ENCODE measurements at regions not wholly inside any gene's neighbourhood (a gene's known extent, or its start where the extent isn't known, plus 50 kb on each side); places are given as distances from the start of the nearest gene placed in this dataset.
"Not testable (repeated sequence)": the region's sequence is repeated elsewhere in the genome, so short reads cannot be mapped to it uniquely, and the experiment has no call there.

DNA sequence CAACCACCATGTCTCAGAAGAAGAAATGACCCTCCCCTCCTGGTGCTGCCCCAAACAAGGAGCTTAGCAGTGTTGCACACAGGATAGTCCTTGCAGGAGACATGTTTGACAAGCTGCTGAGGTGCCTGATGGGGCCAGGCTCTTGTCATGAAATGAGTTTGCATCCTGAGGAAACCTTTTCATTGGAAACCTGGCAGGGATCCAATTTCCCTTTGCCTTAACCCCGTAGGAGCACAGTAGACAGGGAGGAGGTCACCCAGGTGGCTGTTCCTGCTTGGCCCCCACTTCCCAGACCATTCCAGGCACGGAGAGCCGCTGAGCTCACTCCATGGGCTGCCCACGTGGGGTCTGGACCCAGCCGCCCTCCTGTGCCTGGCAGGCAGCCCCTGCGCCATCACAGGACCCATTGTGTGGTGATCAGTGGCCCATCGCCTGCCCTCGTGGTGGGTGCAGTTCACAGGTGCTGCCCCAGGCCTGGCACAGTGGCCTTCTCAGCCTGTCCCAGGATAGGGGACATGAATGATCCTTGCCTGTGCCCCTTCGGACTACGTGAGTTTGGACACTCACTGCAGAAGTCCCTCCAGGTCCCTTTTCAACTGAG, 247.4 kb downstream of the CCDC74A start:
- H3K9ac ChIP-seq (ENCODE audit: control insufficient read depth, extremely low read depth, insufficient read depth, low read length); H3K9me3 ChIP-seq (ENCODE audit: control insufficient read depth, low read depth, low read length); H3K36me3 ChIP-seq (ENCODE audit: control insufficient read depth in 2 of 2, extremely low read depth in 1 of 2, insufficient read depth in 2 of 2, low read length in 2 of 2); H2AFZ ChIP-seq (ENCODE audit: control insufficient read depth, low read length); H4K20me1 ChIP-seq (ENCODE audit: control insufficient read depth, extremely low read depth, insufficient read depth, low read length); FAIRE-seq; H3K4me1 ChIP-seq (ENCODE audit: control insufficient read depth, extremely low read depth, insufficient read depth, low read length); H3K27ac ChIP-seq (ENCODE audit: control insufficient read depth, insufficient read depth, low read length); H3K4me3 ChIP-seq (ENCODE audit: control insufficient read depth in 2 of 3, extremely low read depth in 1 of 3, insufficient read depth in 2 of 3, low read depth in 1 of 3, low read length in 3 of 3); DNase-seq (ENCODE audit: low read depth, low spot score); dilution Hi-C loops (cut with MboI; ENCODE audit: extremely low pct_ligation_motif_present, low sequenced_read_pairs); H3K4me2 ChIP-seq (ENCODE audit: control insufficient read depth, extremely low read depth, insufficient read depth, low read depth, low read length); H3K79me2 ChIP-seq (ENCODE audit: control insufficient read depth, insufficient read depth, low read length); H3K27me3 ChIP-seq (ENCODE audit: control insufficient read depth, extremely low read depth, insufficient read depth, low read length); H3K9me1 ChIP-seq (ENCODE audit: control insufficient read depth, extremely low read depth, insufficient read depth, low read length): not testable (repeated sequence)

DNA sequence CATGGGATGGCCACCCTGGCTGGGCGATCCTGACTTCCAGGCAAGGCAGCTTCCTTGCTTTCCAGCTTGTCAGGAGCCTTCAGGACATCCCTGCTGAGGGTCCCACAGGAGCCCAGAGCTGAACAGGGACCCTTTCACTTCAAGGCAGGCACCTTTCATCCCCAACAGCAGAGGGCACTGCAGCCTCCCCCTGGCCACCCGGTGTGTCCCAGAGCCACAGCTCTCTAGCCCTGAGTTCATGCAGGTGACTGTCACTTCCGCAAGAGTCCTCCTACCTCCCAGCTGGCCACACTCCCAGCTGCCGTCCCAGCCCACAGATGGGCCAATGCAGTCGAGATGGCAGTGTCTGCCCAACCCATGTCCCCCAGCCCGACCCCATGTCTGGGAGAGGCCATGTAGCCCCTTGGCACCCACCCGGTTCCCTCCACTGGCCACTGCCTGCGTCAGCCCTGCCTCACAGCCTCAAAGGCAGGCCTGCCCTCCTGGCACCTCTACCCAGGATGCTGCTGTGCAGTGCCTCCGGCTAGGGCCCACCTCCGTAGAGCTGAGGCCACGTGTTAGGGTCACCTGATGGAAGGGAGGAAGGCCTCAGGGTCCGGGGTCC, 248.3 kb downstream of the CCDC74A start:
- H3K4me2 ChIP-seq (ENCODE audit: control insufficient read depth, extremely low read depth, insufficient read depth, low read depth, low read length); H3K9ac ChIP-seq (ENCODE audit: control insufficient read depth, extremely low read depth, insufficient read depth, low read length); FAIRE-seq; dilution Hi-C loops (cut with MboI; ENCODE audit: extremely low pct_ligation_motif_present, low sequenced_read_pairs); H3K9me1 ChIP-seq (ENCODE audit: control insufficient read depth, extremely low read depth, insufficient read depth, low read length); H4K20me1 ChIP-seq (ENCODE audit: control insufficient read depth, extremely low read depth, insufficient read depth, low read length); DNase-seq (ENCODE audit: low read depth, low spot score); H3K27ac ChIP-seq (ENCODE audit: control insufficient read depth, insufficient read depth, low read length); H3K4me1 ChIP-seq (ENCODE audit: control insufficient read depth, extremely low read depth, insufficient read depth, low read length); H3K79me2 ChIP-seq (ENCODE audit: control insufficient read depth, insufficient read depth, low read length); H3K27me3 ChIP-seq (ENCODE audit: control insufficient read depth, extremely low read depth, insufficient read depth, low read length); H3K9me3 ChIP-seq (ENCODE audit: control insufficient read depth, low read depth, low read length); H3K36me3 ChIP-seq (ENCODE audit: control insufficient read depth in 2 of 2, extremely low read depth in 1 of 2, insufficient read depth in 2 of 2, low read length in 2 of 2); H3K4me3 ChIP-seq (ENCODE audit: control insufficient read depth in 2 of 3, extremely low read depth in 1 of 3, insufficient read depth in 2 of 3, low read depth in 1 of 3, low read length in 3 of 3); H2AFZ ChIP-seq (ENCODE audit: control insufficient read depth, low read length): not testable (repeated sequence)

- H3K4me3 ChIP-seq (ENCODE audit: control insufficient read depth in 2 of 3, extremely low read depth in 1 of 3, insufficient read depth in 2 of 3, low read depth in 1 of 3, low read length in 3 of 3); H3K4me1 ChIP-seq (ENCODE audit: control insufficient read depth, extremely low read depth, insufficient read depth, low read length); H3K27ac ChIP-seq (ENCODE audit: control insufficient read depth, insufficient read depth, low read length); H3K9ac ChIP-seq (ENCODE audit: control insufficient read depth, extremely low read depth, insufficient read depth, low read length); FAIRE-seq; H3K27me3 ChIP-seq (ENCODE audit: control insufficient read depth, extremely low read depth, insufficient read depth, low read length); H3K4me2 ChIP-seq (ENCODE audit: control insufficient read depth, extremely low read depth, insufficient read depth, low read depth, low read length); H3K79me2 ChIP-seq (ENCODE audit: control insufficient read depth, insufficient read depth, low read length); H3K9me1 ChIP-seq (ENCODE audit: control insufficient read depth, extremely low read depth, insufficient read depth, low read length); H3K9me3 ChIP-seq (ENCODE audit: control insufficient read depth, low read depth, low read length); H4K20me1 ChIP-seq (ENCODE audit: control insufficient read depth, extremely low read depth, insufficient read depth, low read length); dilution Hi-C loops (cut with MboI; ENCODE audit: extremely low pct_ligation_motif_present, low sequenced_read_pairs); H2AFZ ChIP-seq (ENCODE audit: control insufficient read depth, low read length); H3K36me3 ChIP-seq (ENCODE audit: control insufficient read depth in 2 of 2, extremely low read depth in 1 of 2, insufficient read depth in 2 of 2, low read length in 2 of 2); DNase-seq (ENCODE audit: low read depth, low spot score): not testable (repeated sequence)
Observed at GRCh38 chr2:131780446-131780845, 252.8 kb downstream of the CCDC74A start.
